GM23338 (cell line): ENCODE measurements at regions not wholly inside any gene's neighbourhood (a gene's known extent, or its start where the extent isn't known, plus 50 kb on each side); places are given as distances from the start of the nearest gene placed in this dataset.

Experiments
- ATAC-seq: fragments of 200-7000 bp; cut with Tn5 transposase; 3 replicates; pipeline ENCODE4 v1.9.1; 2020
- DNase-seq: peaks from one replicate; pipeline ENCODE4 v3.0.0-alpha.2; 2015; ENCODE audit warnings: low spot score
- H2AFZ ChIP-seq: fragments of 200-600 bp; sonication (generic); 2 replicates; pipeline ENCODE4 v1.8.0; 2016; ENCODE audit warnings: antibody characterized with exemption, mild to moderate bottlenecking, moderate library complexity
- H3F3A ChIP-seq: fragments of 200-600 bp; sonication (generic); replicated peaks from 2 replicates; pipeline ENCODE4 v1.8.0; 2017; ENCODE audit warnings: antibody characterized with exemption, mixed run types, low read depth
- H3K27ac ChIP-seq: fragments of 200-600 bp; sonication (generic); 2 replicates; pipeline ENCODE4 v1.6.1; 2016; ENCODE audit warnings: low read depth
- H3K27me3 ChIP-seq: fragments of 200-600 bp; sonication (generic); 2 replicates; pipeline ENCODE4 v1.8.0; 2016; ENCODE audit warnings: mild to moderate bottlenecking, mixed run types, moderate library complexity; ENCODE audit not compliant: insufficient read depth
- H3K36me3 ChIP-seq: fragments of 200-600 bp; sonication (generic); 2 replicates; pipeline ENCODE4 v1.8.0; 2016; ENCODE audit warnings: mild to moderate bottlenecking; ENCODE audit not compliant: insufficient read depth
- H3K4me1 ChIP-seq: fragments of 200-600 bp; sonication (generic); 2 replicates; pipeline ENCODE4 v1.8.0; 2016; ENCODE audit warnings: mild to moderate bottlenecking, moderate library complexity; ENCODE audit not compliant: insufficient read depth
- H3K4me2 ChIP-seq: fragments of 200-600 bp; sonication (generic); 2 replicates; pipeline ENCODE4 v1.7.1; 2017; ENCODE audit warnings: mixed run types
- H3K4me3 ChIP-seq: fragments of 200-600 bp; sonication (generic); 2 replicates; pipeline ENCODE4 v1.6.1; 2016; ENCODE audit warnings: mixed run types
- H3K79me2 ChIP-seq: fragments of 200-600 bp; sonication (generic); replicated peaks from 2 replicates; pipeline ENCODE4 v1.8.0; 2017; ENCODE audit warnings: mild to moderate bottlenecking; ENCODE audit not compliant: insufficient read depth
- H3K9me2 ChIP-seq: fragments of 200-600 bp; sonication (generic); 2 replicates; pipeline ENCODE4 v1.8.0; 2017; ENCODE audit not compliant: insufficient read depth
- H4K20me1 ChIP-seq: fragments of 200-600 bp; sonication (generic); replicated peaks from 2 replicates; pipeline ENCODE4 v1.8.0; 2017; ENCODE audit warnings: mild to moderate bottlenecking; ENCODE audit not compliant: insufficient read depth
- H3K27ac Mint-ChIP-seq: 2 replicates; pipeline ENCODE4 v1.8.0; 2020; ENCODE audit warnings: inconsistent platforms, mild to moderate bottlenecking, moderate library complexity, mixed read lengths
- H3K27me3 Mint-ChIP-seq: 3 replicates; pipeline ENCODE4 v1.8.0; 2022; ENCODE audit warnings: low read depth, mild to moderate bottlenecking, moderate library complexity, mixed read lengths, inconsistent platforms; ENCODE audit not compliant: insufficient read depth, poor library complexity
- H3K36me3 Mint-ChIP-seq: 3 replicates; pipeline ENCODE4 v1.8.0; 2021; ENCODE audit warnings: low read depth, mild to moderate bottlenecking, inconsistent platforms, moderate library complexity, mixed read lengths
- H3K4me1 Mint-ChIP-seq: 3 replicates; pipeline ENCODE4 v1.8.0; 2020; ENCODE audit warnings: mild to moderate bottlenecking, inconsistent platforms, mixed read lengths
- H3K4me3 Mint-ChIP-seq: 3 replicates; pipeline ENCODE4 v1.8.0; 2021; ENCODE audit warnings: moderate library complexity, mild to moderate bottlenecking, inconsistent platforms, mixed read lengths
- H3K9me3 Mint-ChIP-seq: 3 replicates; pipeline ENCODE4 v1.8.0; 2020; ENCODE audit warnings: moderate library complexity, mild to moderate bottlenecking, inconsistent platforms, mixed read lengths
- ZNF462 ChIP-seq: fragments of 250-450 bp; sonication (Bioruptor Pico); IDR thresholded peaks from 2 replicates; pipeline ENCODE4 v1.5.0; 2020; ENCODE audit warnings: mild to moderate bottlenecking, moderate library complexity

- TF ChIP-seq ZNF462, result no peak
These were observed 129.9 kb upstream of the FMR1 start (continued) for GRCh38 chrX:147781844-147782243.

GRCh38 chrX:147788641-147789350, 122.9 kb upstream of the FMR1 start:
- Mint-ChIP-seq H3K27me3 (no peaks in the 10 kb centered on the region), H3K4me1 (peaks cover 6% of the 10 kb centered on the region; the same call in 2 of the 3 replicates), H3K9me3 (no peaks in the 10 kb centered on the region), H3K36me3 (no peaks in the 10 kb centered on the region), H3K27ac (no peak overlapping the region), H3K4me3 (no peak overlapping the region)
- Histone ChIP-seq H3K4me1 (no peaks in the 10 kb centered on the region), H3K36me3 (no peaks in the 10 kb centered on the region), H3K27ac (no peak overlapping the region), H4K20me1 (no peaks in the 10 kb centered on the region), H3K4me2 (no peak overlapping the region), H2AFZ (no peak overlapping the region), H3K9me2 (no peaks in the 10 kb centered on the region), H3K79me2 (no peaks in the 10 kb centered on the region), H3F3A (no peaks in the 10 kb centered on the region), H3K4me3 (no peak overlapping the region), H3K27me3 (no peaks in the 10 kb centered on the region)
- DNase-seq, result no peak
- ATAC-seq, result no peak
- TF ChIP-seq ZNF462, result no peak
